ENCODE measurements at regions not wholly inside any gene's neighbourhood (a gene's known extent, or its start where the extent isn't known, plus 50 kb on each side); places are given as distances from the start of the nearest gene placed in this dataset.

- no peak for DNase-seq (ENCODE audit: low read depth)
- TF ChIP-seq CTCF (IDR thresholded peaks at IDR 0.05; ENCODE audit: low read depth, low read length, missing control alignments) = no peak
- no peak overlapping the region for H3K4me3 ChIP-seq (ENCODE audit: low read depth, low read length)
These were observed 82.1 kb upstream of the RASGRP1 start for GRCh38 chr15:38646716-38647115.

- no peak for DNase-seq (ENCODE audit: low read depth)
- no peak for TF ChIP-seq CTCF (IDR thresholded peaks at IDR 0.05; ENCODE audit: low read depth, low read length, missing control alignments)
- H3K4me3 ChIP-seq (ENCODE audit: low read depth, low read length) = no peak overlapping the region
These were observed 83.1 kb upstream of the RASGRP1 start for GRCh38 chr15:38647683-38648082.

GRCh38 chr15:38648121-38648843 is 83.7 kb upstream of the RASGRP1 start:
- DNase-seq (ENCODE audit: low read depth) = no peak
- TF ChIP-seq CTCF (IDR thresholded peaks at IDR 0.05; ENCODE audit: low read depth, low read length, missing control alignments) = no peak
- H3K4me3 ChIP-seq (ENCODE audit: low read depth, low read length) = no peak overlapping the region

- DNase-seq (ENCODE audit: low read depth) = no peak
- no peak overlapping the region for H3K4me3 ChIP-seq (ENCODE audit: low read depth, low read length)
- no peak for TF ChIP-seq CTCF (IDR thresholded peaks at IDR 0.05; ENCODE audit: low read depth, low read length, missing control alignments)
These were observed 85.8 kb upstream of the RASGRP1 start for GRCh38 chr15:38650384-38650783.

GRCh38 chr15:38650936-38651327 is 86.3 kb upstream of the RASGRP1 start:
- H3K4me3 ChIP-seq (ENCODE audit: low read depth, low read length) = no peak overlapping the region
- no peak for TF ChIP-seq CTCF (IDR thresholded peaks at IDR 0.05; ENCODE audit: low read depth, low read length, missing control alignments)
- no peak for DNase-seq (ENCODE audit: low read depth)

- no peak for TF ChIP-seq CTCF (IDR thresholded peaks at IDR 0.05; ENCODE audit: low read depth, low read length, missing control alignments)
- no peak overlapping the region for H3K4me3 ChIP-seq (ENCODE audit: low read depth, low read length)
- no peak for DNase-seq (ENCODE audit: low read depth)
These were observed 86.9 kb upstream of the RASGRP1 start for GRCh38 chr15:38651328-38652038.
